Transverse colon (tissue), 3 donors: ENCODE measurements at regions not wholly inside any gene's neighbourhood (a gene's known extent, or its start where the extent isn't known, plus 50 kb on each side); places are given as distances from the start of the nearest gene placed in this dataset.

Source experiments
- CTCF ChIP-seq, 5 experiments: fragments of 200-600 bp in 3 of 5; fragments of 450-650 bp in 2 of 5; sonication (generic) in 3 of 5; IDR thresholded peaks; 1 replicate in 2 of 5; 2 replicates in 3 of 5; pipeline ENCODE4 v1.5.1; 2016 to 2017; ENCODE audit warnings: antibody characterized with exemption in 5 of 5, inconsistent platforms in 3 of 5, mild to moderate bottlenecking in 2 of 5, moderate library complexity in 1 of 5
- POLR2A ChIP-seq: fragments of 450-650 bp; IDR thresholded peaks from one replicate; pipeline ENCODE4 v1.6.1; 2016; ENCODE audit warnings: antibody characterized with exemption, mild to moderate bottlenecking, moderate library complexity

GRCh38 chr6:119962505-119962904 is 612.9 kb upstream of the MAN1A1 start:
- TF ChIP-seq CTCF (IDR thresholded peaks at IDR 0.05) (no peak), POLR2A (no peak)
